Natural killer cell (primary cell): ENCODE measurements at regions not wholly inside any gene's neighbourhood (a gene's known extent, or its start where the extent isn't known, plus 50 kb on each side); places are given as distances from the start of the nearest gene placed in this dataset.

ENCODE experiments used
- ATAC-seq, 3 donors: fragments of 150-1000 bp in 2 of 3; fragments of 200-7000 bp in 1 of 3; cut with Tn5 transposase; 1 replicate in 1 of 3; 2 replicates in 2 of 3; pipeline ENCODE4 v1.10.0; 2021; ENCODE audit warnings: mild to moderate bottlenecking in 2 of 3, moderate library complexity in 2 of 3
- DNase-seq, 2 donors: peaks; one replicate each; pipeline versions ENCODE4 v3.0.0 to v3.0.0-alpha.2; 2013 to 2021; ENCODE audit warnings: mixed read lengths in 1 of 2
- H3K27ac ChIP-seq: one replicate; pipeline ENCODE4 v1.5.1; 2013; ENCODE audit warnings: mild to moderate bottlenecking, low read length
- H3K27me3 ChIP-seq: one replicate; pipeline ENCODE4 v1.6.1; 2013; ENCODE audit warnings: low read length; ENCODE audit not compliant: control insufficient read depth, insufficient read depth
- H3K36me3 ChIP-seq: one replicate; pipeline ENCODE4 v1.6.1; 2013; ENCODE audit warnings: low read length; ENCODE audit not compliant: control insufficient read depth, insufficient read depth
- H3K4me1 ChIP-seq: one replicate; pipeline ENCODE4 v1.6.1; 2013; ENCODE audit warnings: low read length; ENCODE audit not compliant: control insufficient read depth, insufficient read depth
- H3K4me3 ChIP-seq: one replicate; pipeline ENCODE4 v1.5.1; 2013; ENCODE audit warnings: low read length
- H3K9me3 ChIP-seq: one replicate; pipeline ENCODE4 v1.6.1; 2013; ENCODE audit warnings: low read length; ENCODE audit not compliant: control insufficient read depth, insufficient read depth
- H3K27ac Mint-ChIP-seq, 2 donors: one replicate each; pipeline ENCODE4 v1.8.0; 2022; ENCODE audit warnings: mild to moderate bottlenecking in 2 of 2, mixed read lengths in 2 of 2, moderate library complexity in 1 of 2
- H3K27me3 Mint-ChIP-seq, 2 donors: one replicate each; pipeline ENCODE4 v1.8.0; 2022; ENCODE audit warnings: low read depth in 2 of 2, mixed read lengths in 2 of 2
- H3K36me3 Mint-ChIP-seq: one replicate; pipeline ENCODE4 v1.8.0; 2022; ENCODE audit warnings: mixed read lengths
- H3K4me1 Mint-ChIP-seq, 2 donors: one replicate each; pipeline ENCODE4 v1.8.0; 2022; ENCODE audit warnings: mixed read lengths in 2 of 2
- H3K4me3 Mint-ChIP-seq: one replicate; pipeline ENCODE4 v1.8.0; 2022; ENCODE audit warnings: mild to moderate bottlenecking, moderate library complexity, mixed read lengths
- H3K9me3 Mint-ChIP-seq, 2 donors: one replicate each; pipeline ENCODE4 v1.8.0; 2022; ENCODE audit warnings: mixed read lengths in 2 of 2
- CTCF ChIP-seq: fragments of 200-600 bp; IDR thresholded peaks from one replicate; pipeline ENCODE4 v1.8.0; 2022; ENCODE audit warnings: antibody characterized with exemption
- WGBS: methylation state at CpG from one replicate; pipeline ENCODE4 v1.1.7; 2013; ENCODE audit warnings: missing lambda C conversion rate; ENCODE audit not compliant: insufficient coverage; 5-methylcytosine and 5-hydroxymethylcytosine counted together
- intact Hi-C: fragments of 100-400 bp; cut with micrococcal nuclease; formaldehyde crosslinking; loops from one replicate; pipeline ENCODE4 v1.14.2; 2022

GRCh38 chr12:3924761-3925160 is 51.6 kb upstream of the PARP11 start:
- H3K9me3 ChIP-seq = no peaks in the 10 kb centered on the region
- no peak for ATAC-seq
- H3K36me3 ChIP-seq = no peaks in the 10 kb centered on the region
- Mint-ChIP-seq H3K4me1 (no peaks in the 10 kb centered on the region), H3K4me3 (no peak overlapping the region), H3K27ac (no peak overlapping the region), H3K27me3 (peaks cover 27 to 39% of the 10 kb centered on the region in 2 donors), H3K36me3 (no peaks in the 10 kb centered on the region), H3K9me3 (no peaks in the 10 kb centered on the region)
- intact Hi-C loops = no loop called here
- no peak for TF ChIP-seq CTCF
- H3K27me3 ChIP-seq = no peaks in the 10 kb centered on the region
- DNase-seq = no peak
- 66% methylated on average over 2 of the region's 3 CpGs for WGBS
- no peak overlapping the region for H3K4me3 ChIP-seq
- H3K27ac ChIP-seq = no peak overlapping the region
- no peaks in the 10 kb centered on the region for H3K4me1 ChIP-seq

- Histone ChIP-seq H3K9me3 (no peaks in the 10 kb centered on the region), H3K27me3 (no peaks in the 10 kb centered on the region), H3K27ac (no peak overlapping the region), H3K4me3 (no peak overlapping the region), H3K36me3 (no peaks in the 10 kb centered on the region), H3K4me1 (no peaks in the 10 kb centered on the region)
- no peak for ATAC-seq
- H3K4me1 Mint-ChIP-seq = no peaks in the 10 kb centered on the region
- H3K36me3 Mint-ChIP-seq = no peaks in the 10 kb centered on the region
- 86% methylated on average over 3 of the region's 3 CpGs for WGBS
- H3K27me3 Mint-ChIP-seq = peaks cover 17 to 23% of the 10 kb centered on the region in 2 donors
- H3K9me3 Mint-ChIP-seq = no peaks in the 10 kb centered on the region
- H3K4me3 Mint-ChIP-seq = no peak overlapping the region
- DNase-seq = no peak
- H3K27ac Mint-ChIP-seq = no peak overlapping the region
- TF ChIP-seq CTCF = no peak
- intact Hi-C loops = no loop called here
These were observed 49.8 kb upstream of the PARP11 start for GRCh38 chr12:3923021-3923420.
